ENCODE measurements at regions not wholly inside any gene's neighbourhood (a gene's known extent, or its start where the extent isn't known, plus 50 kb on each side); places are given as distances from the start of the nearest gene placed in this dataset.
"Not testable (repeated sequence)": the region's sequence is repeated elsewhere in the genome, so short reads cannot be mapped to it uniquely, and the experiment has no call there.

DNA sequence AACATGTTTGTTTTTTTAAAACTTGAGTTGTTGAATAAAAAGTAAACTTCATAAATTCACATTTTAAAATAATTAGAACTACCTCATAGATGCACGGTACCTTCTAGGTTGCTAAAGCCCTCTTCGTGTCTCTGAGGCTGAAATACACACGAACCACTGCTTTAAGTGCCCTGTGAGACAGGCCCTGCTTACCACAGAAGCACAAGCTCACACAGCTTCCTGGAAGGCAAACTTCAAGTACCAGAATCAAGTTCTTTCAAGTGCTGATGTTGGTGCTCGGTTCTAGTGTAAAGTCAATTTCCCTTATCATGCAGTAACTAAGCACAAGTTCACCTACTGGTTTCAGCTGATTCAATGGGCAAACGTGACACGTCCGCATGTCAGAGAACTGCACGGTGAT, 103.3 kb downstream of the GOLGA6L6 start:
- H3K14ac ChIP-seq (ENCODE audit: insufficient read length); H4K91ac ChIP-seq (replicated peaks; ENCODE audit: insufficient read length, low read length); FAIRE-seq; H3K79me2 ChIP-seq (ENCODE audit: control insufficient read depth in 1 of 2, insufficient read depth in 2 of 2, low read length in 2 of 2); H3K36me3 ChIP-seq (ENCODE audit: control insufficient read depth in 2 of 4, insufficient read depth in 4 of 4, low read length in 3 of 4); POLR2A ChIA-PET (ENCODE audit: partially characterized antibody); H2BK20ac ChIP-seq (ENCODE audit: low read length); H3K27me3 ChIP-seq (replicated peaks in 1 of 4; ENCODE audit: control insufficient read depth in 3 of 4, extremely low read depth in 1 of 4, insufficient read depth in 3 of 4, low read length in 3 of 4); H3K18ac ChIP-seq (ENCODE audit: extremely low read depth, low read length); H3K4me1 ChIP-seq (replicated peaks in 1 of 4; ENCODE audit: control insufficient read depth in 3 of 4, insufficient read depth in 4 of 4, low read length in 3 of 4); H3K23ac ChIP-seq (ENCODE audit: insufficient read length); CTCF ChIA-PET (ENCODE audit: partially characterized antibody); H2BK120ac ChIP-seq (replicated peaks; ENCODE audit: low read depth, low read length); H3K79me1 ChIP-seq (ENCODE audit: low read depth, low read length); H2AK5ac ChIP-seq (ENCODE audit: low read depth, low read length); H4K8ac ChIP-seq (ENCODE audit: extremely low read depth, insufficient read depth, low read length); H2BK5ac ChIP-seq (ENCODE audit: low read depth, low read length); H4K20me1 ChIP-seq (replicated peaks in 1 of 2; ENCODE audit: control insufficient read depth in 1 of 2, insufficient read depth in 2 of 2, low read length in 2 of 2); H2BK12ac ChIP-seq (ENCODE audit: low read depth, low read length); H3K9me3 ChIP-seq (ENCODE audit: insufficient read depth in 2 of 2, low read depth in 1 of 2, low read length in 1 of 2); H3K9ac ChIP-seq (replicated peaks in 1 of 4; ENCODE audit: extremely low read depth in 1 of 4, low read depth in 3 of 4, low read length in 3 of 4); DNase-seq (ENCODE audit: low read depth in 1 of 2, low spot score in 2 of 2); H3K4ac ChIP-seq (replicated peaks; ENCODE audit: insufficient read length, low read depth, low read length); H3K27ac ChIP-seq (ENCODE audit: low read depth, low read length); H2AFZ ChIP-seq (ENCODE audit: low read length); H2BK15ac ChIP-seq (ENCODE audit: low read length); H3K4me3 ChIP-seq (ENCODE audit: extremely low read depth in 1 of 4, insufficient read depth in 2 of 4, low read depth in 3 of 4, low read length in 4 of 4); H3K4me2 ChIP-seq (ENCODE audit: insufficient read depth in 1 of 2, low read depth in 2 of 2, low read length in 2 of 2); H4K5ac ChIP-seq (ENCODE audit: insufficient read length, low read depth, low read length); H3K56ac ChIP-seq (replicated peaks; ENCODE audit: insufficient read length, low read depth, low read length); H3K23me2 ChIP-seq (ENCODE audit: low read depth, low read length): not testable (repeated sequence)
- no CpG with 5 or more reads among the region's 8 CpGs for WGBS, 2 experiments (ENCODE audit: extremely low coverage in 1 of 2, insufficient coverage in 1 of 2, insufficient read length in 1 of 2, insufficient replicate concordance in 2 of 2, low coverage in 1 of 2, low lambda C conversion rate in 2 of 2, missing lambda C conversion rate in 1 of 2)

DNA sequence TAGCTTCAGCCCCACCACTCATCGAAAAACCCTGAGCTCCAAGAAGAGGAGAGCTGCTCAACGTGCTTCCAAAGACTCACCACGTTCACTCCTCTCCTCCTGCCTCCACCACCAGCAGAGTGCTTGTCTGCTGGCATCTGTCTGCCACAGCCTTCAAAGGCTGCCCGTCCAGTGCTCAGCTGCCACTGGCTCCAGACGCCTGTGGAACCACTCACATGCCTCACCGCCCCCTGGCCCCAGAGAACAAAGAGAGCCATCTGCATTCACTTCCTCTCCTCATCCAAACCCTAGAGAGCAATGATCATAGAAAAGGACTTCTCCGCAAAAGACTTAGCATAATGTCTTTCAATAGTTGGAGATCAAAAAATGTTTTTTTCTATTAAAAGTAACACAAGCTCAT, 108.1 kb downstream of the GOLGA6L6 start:
- CTCF ChIA-PET (ENCODE audit: partially characterized antibody); H3K9ac ChIP-seq (replicated peaks in 1 of 4; ENCODE audit: extremely low read depth in 1 of 4, low read depth in 3 of 4, low read length in 3 of 4); H4K5ac ChIP-seq (ENCODE audit: insufficient read length, low read depth, low read length); H2BK15ac ChIP-seq (ENCODE audit: low read length); FAIRE-seq; H2BK5ac ChIP-seq (ENCODE audit: low read depth, low read length); H3K4ac ChIP-seq (replicated peaks; ENCODE audit: insufficient read length, low read depth, low read length); H4K91ac ChIP-seq (replicated peaks; ENCODE audit: insufficient read length, low read length); H3K56ac ChIP-seq (replicated peaks; ENCODE audit: insufficient read length, low read depth, low read length); H3K4me1 ChIP-seq (replicated peaks in 1 of 4; ENCODE audit: control insufficient read depth in 3 of 4, insufficient read depth in 4 of 4, low read length in 3 of 4); H3K27ac ChIP-seq (ENCODE audit: low read depth, low read length); H2AFZ ChIP-seq (ENCODE audit: low read length); H3K23me2 ChIP-seq (ENCODE audit: low read depth, low read length); H2AK5ac ChIP-seq (ENCODE audit: low read depth, low read length); H3K79me2 ChIP-seq (ENCODE audit: control insufficient read depth in 1 of 2, insufficient read depth in 2 of 2, low read length in 2 of 2); H4K8ac ChIP-seq (ENCODE audit: extremely low read depth, insufficient read depth, low read length); H3K27me3 ChIP-seq (replicated peaks in 1 of 4; ENCODE audit: control insufficient read depth in 3 of 4, extremely low read depth in 1 of 4, insufficient read depth in 3 of 4, low read length in 3 of 4); DNase-seq (ENCODE audit: low read depth in 1 of 2, low spot score in 2 of 2); H3K18ac ChIP-seq (ENCODE audit: extremely low read depth, low read length); H3K23ac ChIP-seq (ENCODE audit: insufficient read length); H4K20me1 ChIP-seq (replicated peaks in 1 of 2; ENCODE audit: control insufficient read depth in 1 of 2, insufficient read depth in 2 of 2, low read length in 2 of 2); H3K14ac ChIP-seq (ENCODE audit: insufficient read length); H3K79me1 ChIP-seq (ENCODE audit: low read depth, low read length); H3K9me3 ChIP-seq (ENCODE audit: insufficient read depth in 2 of 2, low read depth in 1 of 2, low read length in 1 of 2); POLR2A ChIA-PET (ENCODE audit: partially characterized antibody); H3K4me2 ChIP-seq (ENCODE audit: insufficient read depth in 1 of 2, low read depth in 2 of 2, low read length in 2 of 2); H2BK20ac ChIP-seq (ENCODE audit: low read length); H2BK12ac ChIP-seq (ENCODE audit: low read depth, low read length); H3K4me3 ChIP-seq (ENCODE audit: extremely low read depth in 1 of 4, insufficient read depth in 2 of 4, low read depth in 3 of 4, low read length in 4 of 4); H2BK120ac ChIP-seq (replicated peaks; ENCODE audit: low read depth, low read length); H3K36me3 ChIP-seq (ENCODE audit: control insufficient read depth in 2 of 4, insufficient read depth in 4 of 4, low read length in 3 of 4): not testable (repeated sequence)
- WGBS, 2 experiments (ENCODE audit: extremely low coverage in 1 of 2, insufficient coverage in 1 of 2, insufficient read length in 1 of 2, insufficient replicate concordance in 2 of 2, low coverage in 1 of 2, low lambda C conversion rate in 2 of 2, missing lambda C conversion rate in 1 of 2), result no CpG with 5 or more reads among the region's 7 CpGs
